LHCN-M2 (cell line): ENCODE measurements at regions not wholly inside any gene's neighbourhood (a gene's known extent, or its start where the extent isn't known, plus 50 kb on each side); places are given as distances from the start of the nearest gene placed in this dataset.

Experiments used
- DNase-seq: peaks from one replicate; pipeline ENCODE4 v3.0.0-alpha.2; 2012; ENCODE audit warnings: low read depth

- no peak for DNase-seq
Measured at GRCh38 chr21:26739189-26739588, 106.0 kb downstream of the ADAMTS1 start.

GRCh38 chr21:26736449-26736848 is 108.8 kb downstream of the ADAMTS1 start:
- DNase-seq, result peak; percentile 48

GRCh38 chr21:26732432-26733221 is 112.6 kb downstream of the ADAMTS1 start:
- DNase-seq, result peak; percentile 94

- peak; percentile 97 for DNase-seq
Measured at GRCh38 chr21:26719750-26720149, 125.5 kb downstream of the ADAMTS1 start.

GRCh38 chr21:26717146-26717739 is 128.0 kb downstream of the ADAMTS1 start:
- peak; percentile 29 for DNase-seq

- peak; percentile 53 for DNase-seq
Measured at GRCh38 chr21:26715878-26716506, 129.2 kb downstream of the ADAMTS1 start.

GRCh38 chr21:26715116-26715515 is 130.1 kb downstream of the ADAMTS1 start:
- no peak for DNase-seq

GRCh38 chr21:26710155-26710554 is 135.1 kb downstream of the ADAMTS1 start:
- no peak for DNase-seq

GRCh38 chr21:26709090-26709489 is 136.0 kb upstream of the CYYR1 start:
- peak; percentile 56 for DNase-seq

- DNase-seq, result no peak
Measured at GRCh38 chr21:26708223-26708800, 135.2 kb upstream of the CYYR1 start.

GRCh38 chr21:26707246-26707645 is 134.2 kb upstream of the CYYR1 start:
- no peak for DNase-seq

GRCh38 chr21:26698416-26698815 is 125.3 kb upstream of the CYYR1 start:
- no peak for DNase-seq

GRCh38 chr21:26691416-26691815 is 118.3 kb upstream of the CYYR1 start:
- no peak for DNase-seq

GRCh38 chr21:26686705-26687104 is 113.6 kb upstream of the CYYR1 start:
- DNase-seq, result no peak

GRCh38 chr21:26686278-26686677 is 113.2 kb upstream of the CYYR1 start:
- peak; percentile 46 for DNase-seq

GRCh38 chr21:26684889-26685288 is 111.8 kb upstream of the CYYR1 start:
- DNase-seq, result no peak

- no peak for DNase-seq
Measured at GRCh38 chr21:26683996-26684395, 110.9 kb upstream of the CYYR1 start.

- no peak for DNase-seq
Measured at GRCh38 chr21:26679284-26679683, 106.2 kb upstream of the CYYR1 start.

GRCh38 chr21:26674323-26674722 is 101.2 kb upstream of the CYYR1 start:
- no peak for DNase-seq

GRCh38 chr21:26669215-26669764 is 96.2 kb upstream of the CYYR1 start:
- DNase-seq, result no peak

- DNase-seq, result no peak
Measured at GRCh38 chr21:26659757-26660156, 86.7 kb upstream of the CYYR1 start.

GRCh38 chr21:26659182-26659581 is 86.1 kb upstream of the CYYR1 start:
- DNase-seq, result peak; percentile 23
